Mammary epithelial cell (primary cell): ENCODE measurements at regions not wholly inside any gene's neighbourhood (a gene's known extent, or its start where the extent isn't known, plus 50 kb on each side); places are given as distances from the start of the nearest gene placed in this dataset.
A peak's percentile ranks its signal among the peaks of the same experiment; 100 is the strongest.

Experiments
- CTCF ChIP-seq, 2 donors: IDR thresholded peaks in 1 of 2; conservative IDR thresholded peaks in 1 of 2; 2 replicates each; pipeline ENCODE4 v1.5.1; 2011 to 2012; ENCODE audit warnings: inconsistent platforms in 2 of 2, low read length in 2 of 2, mild to moderate bottlenecking in 2 of 2, control low read depth in 1 of 2, low read depth in 1 of 2; ENCODE audit not compliant: insufficient read depth in 1 of 2; ENCODE audit errors: extremely low read depth in 1 of 2
- EZH2 ChIP-seq: IDR thresholded peaks from 2 replicates; pipeline ENCODE4 v1.6.1; 2012; ENCODE audit warnings: low read length, inconsistent platforms, borderline replicate concordance

- TF ChIP-seq CTCF (conservative IDR thresholded peaks at IDR 0.05 in 1 of 2, IDR thresholded peaks at IDR 0.05 in 1 of 2; ENCODE audit: extremely low read depth in 1 of 2, insufficient read depth in 1 of 2, low read depth in 1 of 2, low read length in 2 of 2) (peak in 1 of 2 donors; percentile 20), EZH2 (no peak)
Measured at GRCh38 chr13:56561327-56561726, 579.4 kb upstream of the PRR20A start.
